A673 (cell line): ENCODE measurements at regions not wholly inside any gene's neighbourhood (a gene's known extent, or its start where the extent isn't known, plus 50 kb on each side); places are given as distances from the start of the nearest gene placed in this dataset.

ENCODE experiments used
- BruUV-seq: library from RNA; stranded (reverse); fragments of 400-500 nt; replicated peaks from 2 replicates; lab custom pipeline; 2021; lab: Mats Ljungman, UMichigan
- CTCF ChIA-PET: fragments of 300-600 bp; sonication (Branson Sonifier 250); formaldehyde crosslinking; loops from one replicate; lab custom pipeline; 2022; ENCODE audit warnings: antibody characterized with exemption; lab: Charles Lee
- POLR2A ChIA-PET: fragments of 300-600 bp; sonication (Branson Sonifier 250); formaldehyde crosslinking; loops from one replicate; lab custom pipeline; 2022; ENCODE audit warnings: antibody characterized with exemption; ENCODE audit not compliant: low non-redundant PET; lab: Charles Lee
- DNase-seq: peaks from one replicate; pipeline ENCODE4 v3.0.0-alpha.2; 2015; ENCODE audit warnings: low spot score
- H3K27ac ChIP-seq: fragments of 200-600 bp; sonication (generic); 2 replicates; pipeline ENCODE4 v1.5.1; 2016; ENCODE audit warnings: mixed run types, low read depth, mild to moderate bottlenecking, mixed read lengths, antibody characterized with exemption, low read length; ENCODE audit not compliant: poor library complexity, severe bottlenecking
- H3K27me3 ChIP-seq: fragments of 200-600 bp; sonication (generic); replicated peaks from 2 replicates; pipeline ENCODE4 v1.6.1; 2017; ENCODE audit warnings: mixed run types, low read depth, mild to moderate bottlenecking, mixed read lengths, antibody characterized with exemption, low read length; ENCODE audit not compliant: insufficient read depth, poor library complexity
- H3K36me3 ChIP-seq: fragments of 200-600 bp; sonication (generic); 2 replicates; pipeline ENCODE4 v1.6.1; 2016; ENCODE audit warnings: mixed run types, mild to moderate bottlenecking, mixed read lengths, antibody characterized with exemption, low read length; ENCODE audit not compliant: insufficient read depth, poor library complexity, severe bottlenecking
- H3K4me1 ChIP-seq: fragments of 200-600 bp; sonication (generic); 2 replicates; pipeline ENCODE4 v1.6.1; 2017; ENCODE audit warnings: mixed run types, mild to moderate bottlenecking, mixed read lengths, antibody characterized with exemption, low read length; ENCODE audit not compliant: insufficient read depth, poor library complexity, severe bottlenecking
- H3K4me3 ChIP-seq: fragments of 200-600 bp; sonication (generic); 2 replicates; pipeline ENCODE4 v1.5.1; 2016; ENCODE audit warnings: low read depth, mixed run types, mild to moderate bottlenecking, mixed read lengths, low read length; ENCODE audit not compliant: poor library complexity, severe bottlenecking
- H3K9me3 ChIP-seq: fragments of 200-600 bp; sonication (generic); 2 replicates; pipeline ENCODE4 v1.6.1; 2016; ENCODE audit warnings: mixed run types, low read depth, mild to moderate bottlenecking, mixed read lengths, antibody characterized with exemption, low read length; ENCODE audit not compliant: poor library complexity, severe bottlenecking
- EZH2 ChIP-seq: fragments of 200-600 bp; sonication (generic); IDR thresholded peaks from 2 replicates; pipeline ENCODE4 v1.6.1; 2017; ENCODE audit warnings: borderline replicate concordance, low read depth, mild to moderate bottlenecking, mixed read lengths, antibody characterized with exemption, low read length; ENCODE audit not compliant: poor library complexity, severe bottlenecking
- intact Hi-C: fragments of 100-400 bp; cut with micrococcal nuclease; formaldehyde crosslinking; loops from one replicate; pipeline ENCODE4 v1.10.0; 2022; ENCODE audit not compliant: unreplicated experiment
- TF ChIP-seq, protein P1 (sequence below): fragments of 300-800, 200-600 bp; sonication (generic); conservative IDR thresholded peaks from 2 replicates; pipeline ENCODE4 v1.5.1; 2017; ENCODE audit warnings: low read depth, mild to moderate bottlenecking, antibody characterized with exemption, low read length, moderate library complexity, mixed read lengths

DNA sequence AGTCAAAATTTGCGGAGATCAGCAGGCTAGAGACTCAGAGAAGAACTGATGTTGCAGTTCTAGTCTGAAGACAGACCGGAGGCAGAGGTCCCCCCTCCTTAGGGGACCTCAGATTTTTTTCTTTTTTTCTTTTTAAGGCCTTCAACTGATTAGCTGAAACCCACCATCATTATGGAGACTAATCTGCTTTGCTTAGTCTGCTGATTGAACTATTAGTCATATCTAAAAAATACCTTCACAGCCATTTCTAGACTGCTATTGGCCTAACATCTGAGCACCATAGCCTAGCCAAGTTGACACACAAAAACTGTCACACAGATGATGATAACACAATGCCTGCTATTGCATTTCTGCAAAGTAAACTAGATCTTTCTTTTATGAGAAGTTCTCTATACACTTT lies 141.1 kb upstream of the TNFAIP3 start:
- POLR2A ChIA-PET = no interaction called here
- peaks cover 3% of the 10 kb centered on the region for H3K27me3 ChIP-seq
- intact Hi-C loops = no loop called here
- no peaks in the 10 kb centered on the region for H3K4me1 ChIP-seq
- no peak overlapping the region for H3K4me3 ChIP-seq
- H3K27ac ChIP-seq = no peak overlapping the region
- TF ChIP-seq EZH2 = no peak
- TF ChIP-seq, protein P1, sequence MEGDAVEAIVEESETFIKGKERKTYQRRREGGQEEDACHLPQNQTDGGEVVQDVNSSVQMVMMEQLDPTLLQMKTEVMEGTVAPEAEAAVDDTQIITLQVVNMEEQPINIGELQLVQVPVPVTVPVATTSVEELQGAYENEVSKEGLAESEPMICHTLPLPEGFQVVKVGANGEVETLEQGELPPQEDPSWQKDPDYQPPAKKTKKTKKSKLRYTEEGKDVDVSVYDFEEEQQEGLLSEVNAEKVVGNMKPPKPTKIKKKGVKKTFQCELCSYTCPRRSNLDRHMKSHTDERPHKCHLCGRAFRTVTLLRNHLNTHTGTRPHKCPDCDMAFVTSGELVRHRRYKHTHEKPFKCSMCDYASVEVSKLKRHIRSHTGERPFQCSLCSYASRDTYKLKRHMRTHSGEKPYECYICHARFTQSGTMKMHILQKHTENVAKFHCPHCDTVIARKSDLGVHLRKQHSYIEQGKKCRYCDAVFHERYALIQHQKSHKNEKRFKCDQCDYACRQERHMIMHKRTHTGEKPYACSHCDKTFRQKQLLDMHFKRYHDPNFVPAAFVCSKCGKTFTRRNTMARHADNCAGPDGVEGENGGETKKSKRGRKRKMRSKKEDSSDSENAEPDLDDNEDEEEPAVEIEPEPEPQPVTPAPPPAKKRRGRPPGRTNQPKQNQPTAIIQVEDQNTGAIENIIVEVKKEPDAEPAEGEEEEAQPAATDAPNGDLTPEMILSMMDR = no peak
- H3K36me3 ChIP-seq = no peaks in the 10 kb centered on the region
- H3K9me3 ChIP-seq = no peaks in the 10 kb centered on the region
- no TSS peak for BruUV-seq
- no peak for DNase-seq
- CTCF ChIA-PET = no interaction called here

DNA sequence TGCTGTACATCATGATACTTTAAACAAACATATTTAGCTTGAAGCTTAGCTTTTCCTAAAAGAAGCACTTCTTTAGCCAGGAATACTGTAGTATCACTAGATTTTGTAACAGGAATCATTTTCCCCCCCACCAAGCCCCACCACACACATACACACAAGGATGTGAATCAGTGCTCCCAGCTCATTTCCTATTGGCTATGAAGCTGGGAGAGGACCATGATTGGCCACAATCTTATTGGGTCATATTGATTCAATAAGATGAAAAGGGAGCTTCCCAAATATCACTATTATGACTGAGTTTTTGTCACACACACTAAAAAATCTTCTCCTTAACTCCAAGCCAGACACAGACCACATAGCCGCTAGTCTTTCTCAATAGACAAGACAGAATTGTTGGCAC lies 140.5 kb upstream of the TNFAIP3 start:
- Histone ChIP-seq H3K4me1 (no peaks in the 10 kb centered on the region), H3K27me3 (peaks cover 3% of the 10 kb centered on the region), H3K9me3 (no peaks in the 10 kb centered on the region), H3K4me3 (no peak overlapping the region), H3K36me3 (no peaks in the 10 kb centered on the region), H3K27ac (no peak overlapping the region)
- no peak for TF ChIP-seq EZH2
- TF ChIP-seq, protein P1 = no peak
- intact Hi-C loops = no loop called here
- ChIA-PET CTCF (no interaction called here), POLR2A (no interaction called here)
- DNase-seq = no peak
- no TSS peak for BruUV-seq

DNA sequence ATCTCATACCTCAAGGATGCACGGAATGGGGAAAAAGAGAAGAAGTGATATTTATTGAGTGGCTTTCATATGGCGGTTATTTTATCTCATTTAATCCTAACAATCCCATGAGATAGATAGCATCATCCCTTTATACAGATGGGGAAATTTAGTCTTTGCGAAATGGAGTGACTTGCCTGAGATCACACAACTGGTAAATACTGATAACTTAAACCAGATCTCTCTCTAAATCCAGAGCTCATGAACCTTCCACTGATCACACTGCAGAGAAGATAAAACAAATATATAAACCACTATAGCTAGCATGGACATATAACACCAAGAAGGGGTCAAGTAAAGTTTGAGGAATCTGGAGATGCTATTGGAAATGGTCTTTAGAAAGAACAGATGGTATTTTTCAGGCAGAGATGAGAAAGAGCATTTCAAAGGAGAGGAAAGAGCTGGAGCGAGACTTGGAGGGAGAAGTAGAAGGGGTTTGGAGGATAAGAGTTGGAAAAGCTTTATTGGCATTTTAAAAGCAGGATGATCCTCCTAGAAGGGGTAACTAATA lies 139.8 kb upstream of the TNFAIP3 start:
- no peak overlapping the region for H3K27ac ChIP-seq
- intact Hi-C loops = no loop called here
- H3K36me3 ChIP-seq = no peaks in the 10 kb centered on the region
- no peaks in the 10 kb centered on the region for H3K9me3 ChIP-seq
- peaks cover 3% of the 10 kb centered on the region for H3K27me3 ChIP-seq
- no peak overlapping the region for H3K4me3 ChIP-seq
- POLR2A ChIA-PET = no interaction called here
- DNase-seq = no peak
- CTCF ChIA-PET = no interaction called here
- no peak for TF ChIP-seq EZH2
- TF ChIP-seq, protein P1 = no peak
- BruUV-seq = no TSS peak
- H3K4me1 ChIP-seq = no peaks in the 10 kb centered on the region
